ENCODE measurements at regions not wholly inside any gene's neighbourhood (a gene's known extent, or its start where the extent isn't known, plus 50 kb on each side); places are given as distances from the start of the nearest gene placed in this dataset.

DNA sequence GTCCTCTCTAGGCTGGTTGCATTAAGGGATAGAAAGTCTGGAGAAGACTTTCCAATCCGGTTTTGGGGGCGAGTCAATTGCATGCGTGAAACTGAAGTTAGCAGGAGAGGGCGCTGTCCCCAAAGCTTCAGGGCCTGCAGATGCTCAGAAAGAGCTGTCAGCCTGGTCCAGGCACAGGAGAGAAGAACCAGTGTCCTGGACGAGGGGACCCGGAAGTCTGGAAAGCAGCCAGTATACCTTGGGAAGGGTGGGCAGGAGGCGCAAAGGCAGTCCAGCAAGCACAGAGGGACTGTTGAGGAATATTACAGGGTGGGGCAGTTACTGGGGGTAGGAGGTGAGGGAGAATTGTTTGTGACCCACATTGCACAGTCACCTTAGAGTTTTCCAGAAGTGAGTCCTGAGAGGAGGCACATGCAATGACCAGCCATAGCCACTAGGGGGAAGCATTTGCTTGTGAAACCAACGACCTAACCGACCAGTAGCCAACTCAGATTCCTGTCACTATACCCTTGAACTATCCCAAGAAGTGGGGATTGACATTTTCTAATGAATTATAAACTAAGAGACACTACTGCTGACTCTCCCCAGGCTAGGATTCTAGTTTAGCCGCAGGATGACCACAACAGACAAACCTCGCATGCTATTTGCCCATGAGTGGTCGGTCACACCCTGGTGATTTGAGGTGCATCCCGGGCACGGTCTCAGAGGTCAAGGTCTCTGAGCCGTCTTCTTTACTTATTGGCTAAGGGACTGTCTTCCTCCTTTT, 172.8 kb downstream of the RDH14 start:
- TF ChIP-seq JUN (IDR thresholded peaks at IDR 0.05) (0 out of 5 replicates have a peak, but pooled peaks of 1 of the 2 experiments have one; percentile 6), CEBPB (IDR thresholded peaks at IDR 0.05) (0 out of 4 replicates have a peak, but pooled peaks of 1 of the 2 experiments have one; percentile 9), MAFK (IDR thresholded peaks at IDR 0.05; ENCODE audit: partially characterized antibody) (no peak), POLR2A (IDR thresholded peaks at IDR 0.05; ENCODE audit: low read length) (no peak), PHF8 (IDR thresholded peaks at IDR 0.05; ENCODE audit: borderline replicate concordance, low read depth) (no peak), FOSL2 (IDR thresholded peaks at IDR 0.05) (no peak), FOSL2 (CRISPR knock-in tag; IDR thresholded peaks at IDR 0.05) (no peak), SMC3 (IDR thresholded peaks at IDR 0.05) (peak; percentile 89), RAD21 (conservative IDR thresholded peaks at IDR 0.05 in 1 of 2, IDR thresholded peaks at IDR 0.05 in 1 of 2) (peak; percentile 95 to 96)
- TF ChIP-seq, protein P1, sequence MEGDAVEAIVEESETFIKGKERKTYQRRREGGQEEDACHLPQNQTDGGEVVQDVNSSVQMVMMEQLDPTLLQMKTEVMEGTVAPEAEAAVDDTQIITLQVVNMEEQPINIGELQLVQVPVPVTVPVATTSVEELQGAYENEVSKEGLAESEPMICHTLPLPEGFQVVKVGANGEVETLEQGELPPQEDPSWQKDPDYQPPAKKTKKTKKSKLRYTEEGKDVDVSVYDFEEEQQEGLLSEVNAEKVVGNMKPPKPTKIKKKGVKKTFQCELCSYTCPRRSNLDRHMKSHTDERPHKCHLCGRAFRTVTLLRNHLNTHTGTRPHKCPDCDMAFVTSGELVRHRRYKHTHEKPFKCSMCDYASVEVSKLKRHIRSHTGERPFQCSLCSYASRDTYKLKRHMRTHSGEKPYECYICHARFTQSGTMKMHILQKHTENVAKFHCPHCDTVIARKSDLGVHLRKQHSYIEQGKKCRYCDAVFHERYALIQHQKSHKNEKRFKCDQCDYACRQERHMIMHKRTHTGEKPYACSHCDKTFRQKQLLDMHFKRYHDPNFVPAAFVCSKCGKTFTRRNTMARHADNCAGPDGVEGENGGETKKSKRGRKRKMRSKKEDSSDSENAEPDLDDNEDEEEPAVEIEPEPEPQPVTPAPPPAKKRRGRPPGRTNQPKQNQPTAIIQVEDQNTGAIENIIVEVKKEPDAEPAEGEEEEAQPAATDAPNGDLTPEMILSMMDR (IDR thresholded peaks at IDR 0.05): peak; percentile 97
- TF ChIP-seq, protein P2, sequence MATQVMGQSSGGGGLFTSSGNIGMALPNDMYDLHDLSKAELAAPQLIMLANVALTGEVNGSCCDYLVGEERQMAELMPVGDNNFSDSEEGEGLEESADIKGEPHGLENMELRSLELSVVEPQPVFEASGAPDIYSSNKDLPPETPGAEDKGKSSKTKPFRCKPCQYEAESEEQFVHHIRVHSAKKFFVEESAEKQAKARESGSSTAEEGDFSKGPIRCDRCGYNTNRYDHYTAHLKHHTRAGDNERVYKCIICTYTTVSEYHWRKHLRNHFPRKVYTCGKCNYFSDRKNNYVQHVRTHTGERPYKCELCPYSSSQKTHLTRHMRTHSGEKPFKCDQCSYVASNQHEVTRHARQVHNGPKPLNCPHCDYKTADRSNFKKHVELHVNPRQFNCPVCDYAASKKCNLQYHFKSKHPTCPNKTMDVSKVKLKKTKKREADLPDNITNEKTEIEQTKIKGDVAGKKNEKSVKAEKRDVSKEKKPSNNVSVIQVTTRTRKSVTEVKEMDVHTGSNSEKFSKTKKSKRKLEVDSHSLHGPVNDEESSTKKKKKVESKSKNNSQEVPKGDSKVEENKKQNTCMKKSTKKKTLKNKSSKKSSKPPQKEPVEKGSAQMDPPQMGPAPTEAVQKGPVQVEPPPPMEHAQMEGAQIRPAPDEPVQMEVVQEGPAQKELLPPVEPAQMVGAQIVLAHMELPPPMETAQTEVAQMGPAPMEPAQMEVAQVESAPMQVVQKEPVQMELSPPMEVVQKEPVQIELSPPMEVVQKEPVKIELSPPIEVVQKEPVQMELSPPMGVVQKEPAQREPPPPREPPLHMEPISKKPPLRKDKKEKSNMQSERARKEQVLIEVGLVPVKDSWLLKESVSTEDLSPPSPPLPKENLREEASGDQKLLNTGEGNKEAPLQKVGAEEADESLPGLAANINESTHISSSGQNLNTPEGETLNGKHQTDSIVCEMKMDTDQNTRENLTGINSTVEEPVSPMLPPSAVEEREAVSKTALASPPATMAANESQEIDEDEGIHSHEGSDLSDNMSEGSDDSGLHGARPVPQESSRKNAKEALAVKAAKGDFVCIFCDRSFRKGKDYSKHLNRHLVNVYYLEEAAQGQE (IDR thresholded peaks at IDR 0.05): no peak
- ATAC-seq (peak; percentile 95 to 97), FAIRE-seq (peak; percentile 80), DNase-seq (ENCODE audit: low read depth in 1 of 2, low spot score in 1 of 2) (peak; percentile 54 to 82)
- H3K4me3 ChIP-seq: no peak overlapping the region
- no peak overlapping the region for H3K4me2 ChIP-seq
- no peaks in the 10 kb centered on the region for H3K9me3 ChIP-seq
- no peaks in the 10 kb centered on the region for H3K4me1 ChIP-seq
- ChIA-PET POLR2A (no interaction called here), CTCF (interaction anchor here (0.6 to 3.6 kb wide), 30 partner anchors 9 to 1516 kb away, joined by 3 to 41 read pairs (median 4); partner anchors contain the start of gene RDH14)
- 46% methylated on average over 15 of the region's 15 CpGs for WGBS (ENCODE audit: missing lambda C conversion rate)
- H3K27ac ChIP-seq: peak overlapping the region; percentile 31 to 56; a peak in 3 of 6 replicates

DNA sequence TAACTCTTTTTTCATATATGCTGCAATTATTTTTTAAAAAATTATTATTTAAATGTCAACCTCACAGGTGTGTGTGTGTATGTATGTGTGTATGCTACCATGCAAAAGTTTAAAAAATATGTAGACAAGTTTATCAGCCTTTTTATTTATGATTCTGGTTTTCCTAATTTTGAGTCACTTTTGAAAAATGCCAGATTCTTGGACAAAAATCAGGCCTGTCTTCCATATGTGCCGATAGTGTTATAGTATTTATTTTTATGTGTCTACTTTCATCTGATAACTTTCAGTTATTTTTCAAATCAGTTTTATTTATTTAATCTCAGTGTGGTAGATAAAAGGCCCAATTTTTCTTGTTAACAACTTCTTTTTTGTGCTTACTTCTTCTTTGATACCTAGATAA, 176.2 kb downstream of the RDH14 start:
- no peak overlapping the region for H3K27ac ChIP-seq
- FAIRE-seq (no peak), ATAC-seq (no peak), DNase-seq (ENCODE audit: low read depth in 1 of 2, low spot score in 1 of 2) (no peak)
- no peak overlapping the region for H3K4me2 ChIP-seq
- WGBS (ENCODE audit: missing lambda C conversion rate): 83% methylated on average over 1 of the region's 1 CpG
- H3K4me1 ChIP-seq: no peaks in the 10 kb centered on the region
- ChIA-PET POLR2A (no interaction called here), CTCF (interaction anchor here (0.7 kb wide), 1 partner anchor 532 kb away, joined by 3 read pairs; no protein-coding TSS in a partner anchor)
- no peaks in the 10 kb centered on the region for H3K9me3 ChIP-seq
- H3K4me3 ChIP-seq: no peak overlapping the region
- TF ChIP-seq CHD2 (IDR thresholded peaks at IDR 0.05; ENCODE audit: low read length, partially characterized antibody) (no peak), KDM5A (IDR thresholded peaks at IDR 0.05) (no peak), RCOR1 (IDR thresholded peaks at IDR 0.05; ENCODE audit: low read depth, low read length) (no peak), EHF (CRISPR knock-in tag; IDR thresholded peaks at IDR 0.05) (no peak), HOXA7 (CRISPR knock-in tag; IDR thresholded peaks at IDR 0.05) (no peak), HOXB13 (CRISPR knock-in tag; IDR thresholded peaks at IDR 0.05; ENCODE audit: low read depth) (no peak)

DNA sequence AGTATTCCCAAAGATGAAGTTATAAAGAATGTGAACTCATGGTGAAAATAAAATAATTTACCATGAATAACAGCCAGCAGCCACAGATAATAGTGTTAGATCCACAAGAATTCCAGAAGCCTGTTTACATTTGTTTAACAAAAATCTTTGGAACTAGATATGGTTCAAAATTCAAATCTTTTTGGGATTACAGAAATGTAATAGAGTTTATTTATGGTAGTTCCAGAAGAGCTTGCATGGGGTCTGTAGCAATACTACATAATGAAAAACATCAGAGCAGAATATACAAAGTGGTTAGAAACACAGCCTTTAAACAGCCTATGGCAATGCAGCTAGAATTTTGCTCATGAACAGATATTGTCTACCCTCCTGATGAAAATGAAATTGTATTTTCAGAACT, 179.1 kb downstream of the RDH14 start:
- ChIA-PET CTCF (interaction anchor here (0.6 to 8.8 kb wide), 4 partner anchors 12 to 533 kb away, joined by 3 to 156 read pairs (median 4); no protein-coding TSS in a partner anchor), POLR2A (no interaction called here)
- TF ChIP-seq, protein P2 (IDR thresholded peaks at IDR 0.05): no peak
- FAIRE-seq (no peak), DNase-seq (ENCODE audit: low read depth in 1 of 2, low spot score in 1 of 2) (no peak), ATAC-seq (no peak)
- Histone ChIP-seq H3K27ac (no peak overlapping the region), H3K9me3 (no peaks in the 10 kb centered on the region), H3K4me2 (no peak overlapping the region), H3K4me3 (no peak overlapping the region), H3K4me1 (peaks cover 3% of the 10 kb centered on the region; the same call in 1 of the 3 replicates)
